CD4-positive, alpha-beta T cell treated with Interleukin-2 at 100 ng/mL for 4 hours (primary cell): ENCODE measurements at regions not wholly inside any gene's neighbourhood (a gene's known extent, or its start where the extent isn't known, plus 50 kb on each side); places are given as distances from the start of the nearest gene placed in this dataset.

ENCODE experiments used
- DNase-seq: peaks from one replicate; pipeline ENCODE4 v3.0.0-alpha.2; 2020; ENCODE audit warnings: low spot score

- no peak for DNase-seq
These were observed 116.1 kb downstream of the UQCRFS1 start for GRCh38 chr19:29096896-29097295.

GRCh38 chr19:29093553-29093908 lies 119.4 kb downstream of the UQCRFS1 start:
- no peak for DNase-seq

- DNase-seq = no peak
These were observed 120.0 kb downstream of the UQCRFS1 start for GRCh38 chr19:29092712-29093552.

- no peak for DNase-seq
These were observed 122.0 kb downstream of the UQCRFS1 start for GRCh38 chr19:29090783-29091526.

GRCh38 chr19:29089315-29089870 lies 123.6 kb downstream of the UQCRFS1 start:
- no peak for DNase-seq

GRCh38 chr19:29088761-29089160 lies 124.2 kb downstream of the UQCRFS1 start:
- no peak for DNase-seq

- DNase-seq = no peak
These were observed 126.3 kb downstream of the UQCRFS1 start for GRCh38 chr19:29086646-29087045.

GRCh38 chr19:29086182-29086581 lies 126.8 kb downstream of the UQCRFS1 start:
- no peak for DNase-seq

GRCh38 chr19:29085630-29086029 lies 127.3 kb downstream of the UQCRFS1 start:
- DNase-seq = no peak

GRCh38 chr19:29085206-29085605 lies 127.7 kb downstream of the UQCRFS1 start:
- DNase-seq = no peak

- DNase-seq = no peak
These were observed 128.7 kb downstream of the UQCRFS1 start for GRCh38 chr19:29084266-29084665.

- no peak for DNase-seq
These were observed 129.1 kb downstream of the UQCRFS1 start for GRCh38 chr19:29083863-29084262.

GRCh38 chr19:29079356-29080032 lies 133.5 kb downstream of the UQCRFS1 start:
- DNase-seq = no peak

- DNase-seq = no peak
These were observed 136.0 kb downstream of the UQCRFS1 start for GRCh38 chr19:29076963-29077362.

- no peak for DNase-seq
These were observed 136.8 kb downstream of the UQCRFS1 start for GRCh38 chr19:29076161-29076560.

- DNase-seq = no peak
These were observed 137.8 kb downstream of the UQCRFS1 start for GRCh38 chr19:29075149-29075548.

GRCh38 chr19:29074579-29074978 lies 138.4 kb downstream of the UQCRFS1 start:
- no peak for DNase-seq

- no peak for DNase-seq
These were observed 145.1 kb downstream of the UQCRFS1 start for GRCh38 chr19:29067831-29068230.

- no peak for DNase-seq
These were observed 150.2 kb downstream of the UQCRFS1 start for GRCh38 chr19:29062475-29063435.

GRCh38 chr19:29060813-29061364 lies 152.1 kb downstream of the UQCRFS1 start:
- no peak for DNase-seq

GRCh38 chr19:29056535-29056934 lies 156.4 kb downstream of the UQCRFS1 start:
- no peak for DNase-seq
